NT2/D1 (cell line): ENCODE measurements at regions not wholly inside any gene's neighbourhood (a gene's known extent, or its start where the extent isn't known, plus 50 kb on each side); places are given as distances from the start of the nearest gene placed in this dataset.

Experiments used
- SUZ12 ChIP-seq: IDR thresholded peaks from 2 replicates; pipeline ENCODE4 v1.6.1; 2011; ENCODE audit not compliant: insufficient read length, insufficient read depth; ENCODE audit errors: extremely low read depth
- YY1 ChIP-seq: IDR thresholded peaks from 2 replicates; pipeline ENCODE4 v1.6.1; 2011; ENCODE audit not compliant: insufficient read length, insufficient read depth
- ZNF274 ChIP-seq: IDR thresholded peaks from 2 replicates; pipeline ENCODE4 v1.6.1; 2011; ENCODE audit warnings: mild to moderate bottlenecking, low read depth, low read length

GRCh38 chr10:4059471-4060138 lies 274.6 kb upstream of the KLF6 start:
- TF ChIP-seq YY1 = no peak
- no peak for TF ChIP-seq SUZ12
- TF ChIP-seq ZNF274 = no peak
